ENCODE measurements at regions not wholly inside any gene's neighbourhood (a gene's known extent, or its start where the extent isn't known, plus 50 kb on each side); places are given as distances from the start of the nearest gene placed in this dataset.

- TF ChIP-seq CTCF (IDR thresholded peaks at IDR 0.05) (no peak), POLR2A (IDR thresholded peaks at IDR 0.05) (no peak)
These were observed 528.7 kb downstream of the TMA16 start for GRCh38 chr4:164023214-164023613.
